ENCODE measurements at regions not wholly inside any gene's neighbourhood (a gene's known extent, or its start where the extent isn't known, plus 50 kb on each side); places are given as distances from the start of the nearest gene placed in this dataset.

DNA sequence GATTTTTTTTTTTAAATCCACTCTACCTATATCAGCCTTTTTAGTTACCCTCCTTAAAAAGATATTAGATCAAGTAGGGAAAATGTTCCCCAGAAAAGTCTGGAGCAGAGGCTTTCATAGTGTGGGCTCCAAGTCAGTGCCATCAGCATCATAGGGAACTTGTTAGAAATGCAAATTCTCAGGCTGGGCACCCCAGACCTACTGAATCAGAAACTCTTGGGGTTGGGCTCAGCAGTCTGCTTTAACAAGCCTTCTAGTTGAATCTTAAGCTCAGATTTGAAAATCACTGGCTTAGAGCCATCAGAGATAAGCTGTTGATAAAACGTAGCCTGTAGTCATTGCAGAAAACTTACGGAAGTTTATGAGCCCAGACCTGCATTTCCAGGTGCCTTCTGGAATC is 140.1 kb downstream of the TMEM38B start:
- Histone ChIP-seq H3K27me3 (replicated peaks; ENCODE audit: insufficient read depth) (no peaks in the 10 kb centered on the region), H3K4me3 (no peak overlapping the region), H3K36me3 (no peaks in the 10 kb centered on the region), H3K9me3 (no peaks in the 10 kb centered on the region), H3K27ac (no peak overlapping the region), H3K4me1 (ENCODE audit: control insufficient read depth in 1 of 2, low read depth in 2 of 2) (no peaks in the 10 kb centered on the region)
- TF ChIP-seq, protein P1, sequence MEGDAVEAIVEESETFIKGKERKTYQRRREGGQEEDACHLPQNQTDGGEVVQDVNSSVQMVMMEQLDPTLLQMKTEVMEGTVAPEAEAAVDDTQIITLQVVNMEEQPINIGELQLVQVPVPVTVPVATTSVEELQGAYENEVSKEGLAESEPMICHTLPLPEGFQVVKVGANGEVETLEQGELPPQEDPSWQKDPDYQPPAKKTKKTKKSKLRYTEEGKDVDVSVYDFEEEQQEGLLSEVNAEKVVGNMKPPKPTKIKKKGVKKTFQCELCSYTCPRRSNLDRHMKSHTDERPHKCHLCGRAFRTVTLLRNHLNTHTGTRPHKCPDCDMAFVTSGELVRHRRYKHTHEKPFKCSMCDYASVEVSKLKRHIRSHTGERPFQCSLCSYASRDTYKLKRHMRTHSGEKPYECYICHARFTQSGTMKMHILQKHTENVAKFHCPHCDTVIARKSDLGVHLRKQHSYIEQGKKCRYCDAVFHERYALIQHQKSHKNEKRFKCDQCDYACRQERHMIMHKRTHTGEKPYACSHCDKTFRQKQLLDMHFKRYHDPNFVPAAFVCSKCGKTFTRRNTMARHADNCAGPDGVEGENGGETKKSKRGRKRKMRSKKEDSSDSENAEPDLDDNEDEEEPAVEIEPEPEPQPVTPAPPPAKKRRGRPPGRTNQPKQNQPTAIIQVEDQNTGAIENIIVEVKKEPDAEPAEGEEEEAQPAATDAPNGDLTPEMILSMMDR (IDR thresholded peaks at IDR 0.05): no peak
- no peak for DNase-seq (ENCODE audit: low spot score)
- ATAC-seq (ENCODE audit: insufficient number of reproducible peaks, low FRiP score, low read depth): no peak

DNA sequence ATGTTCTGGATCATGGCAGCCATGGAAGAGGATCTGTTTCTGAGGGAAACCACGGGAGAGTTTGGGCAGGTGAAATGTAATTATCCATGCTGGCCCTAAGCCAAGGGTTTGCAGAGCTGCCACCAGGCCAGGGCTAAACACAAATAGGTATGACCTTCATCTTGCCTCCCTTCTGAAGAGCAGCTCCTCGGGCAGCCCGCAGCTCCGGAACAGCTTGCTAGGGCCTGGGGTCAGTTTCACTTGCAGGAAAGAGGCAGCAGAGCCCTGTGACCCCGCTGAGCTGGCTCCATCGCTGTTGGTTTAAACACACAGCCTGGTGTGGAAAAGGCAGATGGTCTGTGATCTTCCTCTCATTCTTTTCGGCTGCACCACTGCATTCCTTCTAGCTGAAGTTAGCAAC is 141.4 kb downstream of the TMEM38B start:
- no peak for DNase-seq (ENCODE audit: low spot score)
- no peak overlapping the region for H3K4me3 ChIP-seq
- no peak for ATAC-seq (ENCODE audit: insufficient number of reproducible peaks, low FRiP score, low read depth)
- TF ChIP-seq, protein P1 (IDR thresholded peaks at IDR 0.05): no peak
- no peaks in the 10 kb centered on the region for H3K4me1 ChIP-seq (ENCODE audit: control insufficient read depth in 1 of 2, low read depth in 2 of 2)
- H3K9me3 ChIP-seq: no peaks in the 10 kb centered on the region
- no peak overlapping the region for H3K27ac ChIP-seq
- no peaks in the 10 kb centered on the region for H3K36me3 ChIP-seq
- no peaks in the 10 kb centered on the region for H3K27me3 ChIP-seq (replicated peaks; ENCODE audit: insufficient read depth)

DNA sequence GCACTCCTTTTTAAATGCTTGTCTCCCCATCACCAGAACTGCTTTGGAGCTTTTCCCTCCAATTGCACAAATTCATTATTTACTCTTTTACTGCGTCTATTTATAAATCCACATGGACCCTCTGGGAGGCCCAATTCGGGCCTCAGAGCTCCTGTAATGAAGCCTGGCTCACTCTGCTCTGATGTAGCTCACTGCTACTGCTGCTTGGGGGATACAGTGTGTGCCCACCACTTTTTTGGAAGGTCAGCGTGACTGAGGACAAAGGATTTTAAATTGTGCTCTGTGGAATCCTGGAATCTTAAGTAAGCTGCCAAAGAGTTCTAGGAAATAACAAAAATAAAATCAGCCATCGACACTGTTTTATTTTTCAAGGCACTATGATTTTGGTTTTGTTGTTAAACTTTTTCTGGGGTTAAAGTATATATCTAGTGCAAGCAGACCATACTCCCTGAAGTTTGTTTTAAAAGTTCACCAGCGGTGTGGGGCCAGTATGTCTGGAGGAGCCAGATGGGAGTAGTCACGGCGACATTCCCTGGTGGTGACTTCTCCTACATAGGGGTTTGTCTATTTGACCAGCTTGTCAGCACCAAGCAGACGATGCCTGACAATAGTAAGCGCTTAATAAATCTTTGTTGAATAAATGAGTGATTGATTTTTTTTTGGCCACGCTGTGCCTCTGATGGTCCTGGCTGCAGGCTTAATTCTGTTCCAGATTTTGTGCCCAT is 142.8 kb downstream of the TMEM38B start:
- Histone ChIP-seq H3K27me3 (replicated peaks; ENCODE audit: insufficient read depth) (no peaks in the 10 kb centered on the region), H3K27ac (no peak overlapping the region), H3K4me1 (ENCODE audit: control insufficient read depth in 1 of 2, low read depth in 2 of 2) (no peaks in the 10 kb centered on the region), H3K36me3 (no peaks in the 10 kb centered on the region), H3K4me3 (no peak overlapping the region), H3K9me3 (no peaks in the 10 kb centered on the region)
- TF ChIP-seq, protein P1 (IDR thresholded peaks at IDR 0.05): no peak
- DNase-seq (ENCODE audit: low spot score) (no peak), ATAC-seq (ENCODE audit: insufficient number of reproducible peaks, low FRiP score, low read depth) (no peak)

DNA sequence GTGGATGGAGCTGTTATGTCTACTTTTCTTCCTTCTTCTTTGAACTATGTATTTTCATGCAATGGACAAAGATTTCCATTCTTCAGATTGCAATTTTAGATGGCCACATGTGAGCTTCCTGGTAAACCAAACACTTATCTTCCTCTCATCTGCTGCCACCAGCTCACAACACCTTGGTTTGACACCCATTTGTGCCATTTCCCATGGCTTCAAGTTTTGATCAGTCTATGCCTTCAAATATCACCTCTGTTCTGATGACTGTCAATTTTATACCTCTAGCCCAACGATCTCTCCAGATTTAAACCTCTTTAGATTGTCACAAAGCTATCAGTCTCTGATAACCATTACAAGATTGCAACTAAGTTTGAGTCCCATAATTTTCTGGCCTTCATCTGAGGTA is 147.2 kb downstream of the TMEM38B start:
- no peak overlapping the region for H3K27ac ChIP-seq
- no peaks in the 10 kb centered on the region for H3K27me3 ChIP-seq (replicated peaks; ENCODE audit: insufficient read depth)
- DNase-seq (ENCODE audit: low spot score): no peak
- H3K4me3 ChIP-seq: no peak overlapping the region
- H3K36me3 ChIP-seq: no peaks in the 10 kb centered on the region
- TF ChIP-seq, protein P1 (IDR thresholded peaks at IDR 0.05): no peak
- no peak for ATAC-seq (ENCODE audit: insufficient number of reproducible peaks, low FRiP score, low read depth)
- H3K9me3 ChIP-seq: no peaks in the 10 kb centered on the region
- no peaks in the 10 kb centered on the region for H3K4me1 ChIP-seq (ENCODE audit: control insufficient read depth in 1 of 2, low read depth in 2 of 2)

DNA sequence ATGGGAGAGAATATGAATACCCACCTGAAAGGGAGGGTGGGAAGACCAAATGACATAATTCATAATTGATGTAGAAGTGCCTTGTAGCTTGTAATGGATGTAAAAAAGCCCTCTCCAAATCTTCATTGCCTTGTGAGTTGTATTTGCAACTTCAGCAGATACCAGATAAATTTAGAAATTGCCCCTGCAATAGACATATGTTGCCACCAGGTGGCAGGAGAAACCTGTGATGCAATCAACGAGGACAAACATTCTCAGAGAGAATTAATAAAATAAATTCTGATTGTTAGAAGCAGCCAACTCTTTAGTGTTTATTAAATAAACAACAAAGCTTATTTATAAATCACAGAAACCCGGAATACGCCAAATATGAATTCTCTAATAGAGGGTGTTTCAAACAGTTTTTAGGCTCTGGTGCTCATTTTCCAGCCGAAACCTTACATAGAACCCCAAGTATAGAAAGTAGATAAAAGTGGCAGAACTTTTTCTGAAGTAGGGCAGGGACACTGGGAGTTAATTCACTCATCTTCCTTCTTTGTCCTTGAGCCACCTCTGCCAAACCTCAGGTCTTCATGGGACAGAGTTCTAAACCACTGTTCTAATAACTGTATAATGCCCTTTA is 147.8 kb downstream of the TMEM38B start:
- Histone ChIP-seq H3K27me3 (replicated peaks; ENCODE audit: insufficient read depth) (no peaks in the 10 kb centered on the region), H3K4me1 (ENCODE audit: control insufficient read depth in 1 of 2, low read depth in 2 of 2) (no peaks in the 10 kb centered on the region), H3K36me3 (no peaks in the 10 kb centered on the region), H3K4me3 (no peak overlapping the region), H3K9me3 (no peaks in the 10 kb centered on the region), H3K27ac (no peak overlapping the region)
- ATAC-seq (ENCODE audit: insufficient number of reproducible peaks, low FRiP score, low read depth) (no peak), DNase-seq (ENCODE audit: low spot score) (no peak)
- TF ChIP-seq, protein P1 (IDR thresholded peaks at IDR 0.05): peak; percentile 20
